Parathyroid adenoma (tissue), 2 donors: ENCODE measurements at regions not wholly inside any gene's neighbourhood (a gene's known extent, or its start where the extent isn't known, plus 50 kb on each side); places are given as distances from the start of the nearest gene placed in this dataset.

Experiments
- H2AFZ ChIP-seq: fragments of 300-600 bp; sonication (generic); one replicate; pipeline ENCODE4 v1.7.0; 2017; ENCODE audit warnings: antibody characterized with exemption, mild to moderate bottlenecking
- H3K27ac ChIP-seq: fragments of 300-600 bp; sonication (generic); one replicate; pipeline ENCODE4 v1.7.0; 2017
- H3K27me3 ChIP-seq: fragments of 300-600 bp; sonication (generic); one replicate; pipeline ENCODE4 v1.7.0; 2017; ENCODE audit warnings: low read length; ENCODE audit not compliant: control insufficient read depth, insufficient read depth
- H3K36me3 ChIP-seq: fragments of 300-600 bp; sonication (generic); one replicate; pipeline ENCODE4 v1.7.0; 2017; ENCODE audit warnings: low read length; ENCODE audit not compliant: control insufficient read depth, insufficient read depth
- H3K4me1 ChIP-seq: fragments of 300-600 bp; sonication (generic); one replicate; pipeline ENCODE4 v1.7.0; 2017; ENCODE audit warnings: control low read depth
- H3K4me2 ChIP-seq: fragments of 300-600 bp; sonication (generic); one replicate; pipeline ENCODE4 v1.7.0; 2017; ENCODE audit warnings: low read length
- H3K4me3 ChIP-seq: fragments of 300-600 bp; sonication (generic); one replicate; pipeline ENCODE4 v1.7.0; 2017; ENCODE audit warnings: low read depth, low read length
- H3K79me2 ChIP-seq: fragments of 300-600 bp; sonication (generic); one replicate; pipeline ENCODE4 v1.7.0; 2017; ENCODE audit warnings: control low read depth
- H3K9ac ChIP-seq: fragments of 300-600 bp; sonication (generic); one replicate; pipeline ENCODE4 v1.7.0; 2017; ENCODE audit warnings: mild to moderate bottlenecking
- H3K9me3 ChIP-seq: fragments of 300-600 bp; sonication (generic); one replicate; pipeline ENCODE4 v1.7.0; 2017; ENCODE audit warnings: low read length; ENCODE audit not compliant: control insufficient read depth
- CTCF ChIP-seq: fragments of 300-600 bp; sonication (generic); IDR thresholded peaks from one replicate; pipeline ENCODE4 v1.7.0; 2017; ENCODE audit warnings: antibody characterized with exemption, mild to moderate bottlenecking
- donor health status: primary hyperparathyroidism.

- Histone ChIP-seq H3K4me1 (peaks cover 11% of the 10 kb centered on the region), H3K36me3 (no peaks in the 10 kb centered on the region), H3K79me2 (no peaks in the 10 kb centered on the region), H3K4me2 (no peak overlapping the region), H3K9ac (no peak overlapping the region), H3K4me3 (no peak overlapping the region), H2AFZ (no peak overlapping the region), H3K27me3 (no peaks in the 10 kb centered on the region), H3K27ac (no peak overlapping the region), H3K9me3 (no peaks in the 10 kb centered on the region)
- TF ChIP-seq CTCF = no peak
Measured at GRCh38 chr5:141779503-141779973, 97.5 kb upstream of the ARAP3 start.

GRCh38 chr5:141778683-141779082, 96.7 kb upstream of the ARAP3 start:
- no peak for TF ChIP-seq CTCF
- H3K4me3 ChIP-seq = no peak overlapping the region
- H2AFZ ChIP-seq = no peak overlapping the region
- no peaks in the 10 kb centered on the region for H3K9me3 ChIP-seq
- no peaks in the 10 kb centered on the region for H3K27me3 ChIP-seq
- no peaks in the 10 kb centered on the region for H3K79me2 ChIP-seq
- H3K9ac ChIP-seq = no peak overlapping the region
- H3K4me1 ChIP-seq = peaks cover 3% of the 10 kb centered on the region
- H3K27ac ChIP-seq = no peak overlapping the region
- H3K36me3 ChIP-seq = no peaks in the 10 kb centered on the region
- H3K4me2 ChIP-seq = no peak overlapping the region

- Histone ChIP-seq H3K27ac (no peak overlapping the region), H3K4me1 (no peaks in the 10 kb centered on the region), H2AFZ (no peak overlapping the region), H3K9ac (no peak overlapping the region), H3K36me3 (no peaks in the 10 kb centered on the region), H3K79me2 (no peaks in the 10 kb centered on the region), H3K9me3 (no peaks in the 10 kb centered on the region), H3K4me3 (no peak overlapping the region), H3K4me2 (no peak overlapping the region), H3K27me3 (no peaks in the 10 kb centered on the region)
- no peak for TF ChIP-seq CTCF
Measured at GRCh38 chr5:141778206-141778605, 96.2 kb upstream of the ARAP3 start.

GRCh38 chr5:141777711-141778110, 95.7 kb upstream of the ARAP3 start:
- no peak overlapping the region for H3K4me3 ChIP-seq
- no peaks in the 10 kb centered on the region for H3K36me3 ChIP-seq
- no peaks in the 10 kb centered on the region for H3K79me2 ChIP-seq
- H3K4me1 ChIP-seq = no peaks in the 10 kb centered on the region
- no peaks in the 10 kb centered on the region for H3K9me3 ChIP-seq
- TF ChIP-seq CTCF = no peak
- H3K9ac ChIP-seq = no peak overlapping the region
- no peak overlapping the region for H3K4me2 ChIP-seq
- H3K27ac ChIP-seq = no peak overlapping the region
- no peaks in the 10 kb centered on the region for H3K27me3 ChIP-seq
- H2AFZ ChIP-seq = no peak overlapping the region

- Histone ChIP-seq H3K36me3 (no peaks in the 10 kb centered on the region), H3K27ac (no peak overlapping the region), H3K9ac (no peak overlapping the region), H3K27me3 (no peaks in the 10 kb centered on the region), H2AFZ (no peak overlapping the region), H3K4me2 (no peak overlapping the region), H3K4me3 (no peak overlapping the region), H3K9me3 (no peaks in the 10 kb centered on the region), H3K4me1 (no peaks in the 10 kb centered on the region), H3K79me2 (no peaks in the 10 kb centered on the region)
- no peak for TF ChIP-seq CTCF
Measured at GRCh38 chr5:141777130-141777529, 95.1 kb upstream of the ARAP3 start.
